ENCODE measurements at regions not wholly inside any gene's neighbourhood (a gene's known extent, or its start where the extent isn't known, plus 50 kb on each side); places are given as distances from the start of the nearest gene placed in this dataset.

DNA sequence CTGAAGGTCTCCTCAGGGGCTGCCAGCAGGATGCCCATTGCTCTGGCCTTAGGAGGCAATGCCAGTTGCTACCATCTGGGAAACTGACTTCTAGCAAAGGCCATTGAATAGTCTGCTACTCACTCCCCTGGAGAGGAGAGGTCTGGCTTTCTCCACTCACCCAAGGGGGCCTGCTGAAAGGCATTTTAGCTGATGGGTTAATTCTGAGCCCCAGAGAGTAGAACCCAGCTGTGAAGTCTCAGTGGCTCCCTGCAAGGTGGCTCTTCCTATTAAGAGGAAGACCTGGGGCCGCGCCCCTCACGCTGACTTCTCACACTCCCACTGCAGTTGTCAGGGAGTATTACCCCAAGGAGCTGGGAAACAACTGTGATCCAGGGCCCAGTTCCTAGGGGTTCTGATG lies 213.3 kb upstream of the GALNT2 start:
- H3K4me3 ChIP-seq, result no peak overlapping the region
- H3K4me2 ChIP-seq, result no peak overlapping the region
- no peaks in the 10 kb centered on the region for H3K4me1 ChIP-seq
- TF ChIP-seq FOSL2 (IDR thresholded peaks at IDR 0.05), result no peak
- TF ChIP-seq FOSL2 (CRISPR knock-in tag; IDR thresholded peaks at IDR 0.05), result no peak
- no peak for TF ChIP-seq CBX2 (IDR thresholded peaks at IDR 0.05; ENCODE audit: borderline replicate concordance, low read depth)
- no peak for TF ChIP-seq EHF (CRISPR knock-in tag; IDR thresholded peaks at IDR 0.05)
- no peak for TF ChIP-seq EHMT2 (IDR thresholded peaks at IDR 0.05; ENCODE audit: low read depth)
- no peak for TF ChIP-seq SREBF2 (IDR thresholded peaks at IDR 0.05)
- FAIRE-seq, result no peak
- no peak overlapping the region for H3K27ac ChIP-seq
- ChIA-PET CTCF (no interaction called here), POLR2A (no interaction called here)
- no peak for DNase-seq (ENCODE audit: low read depth in 1 of 2, low spot score in 1 of 2)
- no peaks in the 10 kb centered on the region for H3K9me3 ChIP-seq
- WGBS (ENCODE audit: missing lambda C conversion rate), result 85% methylated on average over 3 of the region's 3 CpGs
- no peak for ATAC-seq

DNA sequence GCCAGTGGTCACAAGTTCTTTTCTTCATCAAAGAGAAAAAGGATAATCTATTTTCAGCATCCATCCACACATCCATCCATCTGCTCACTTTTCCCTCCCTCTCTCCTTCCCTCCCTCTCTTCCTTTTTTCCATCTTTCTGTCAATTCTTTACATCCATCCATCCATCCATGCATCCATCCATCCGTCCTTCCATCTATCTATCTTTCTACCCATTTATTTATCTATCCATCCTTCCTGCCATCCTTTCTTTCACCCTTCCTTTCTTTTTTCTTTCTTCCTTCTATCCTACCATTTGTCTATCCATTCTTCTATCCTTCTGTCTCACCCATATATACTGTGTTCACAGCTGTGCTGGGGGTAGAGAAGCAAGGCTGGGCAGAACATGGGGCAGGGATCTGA lies 212.4 kb upstream of the GALNT2 start:
- CTCF ChIA-PET, result interaction anchor here (1.3 kb wide), 1 partner anchor 139 kb away, joined by 3 read pairs; no protein-coding TSS in a partner anchor
- WGBS (ENCODE audit: missing lambda C conversion rate), result 71% methylated on average over 1 of the region's 1 CpG
- ATAC-seq (no peak), FAIRE-seq (no peak), DNase-seq (ENCODE audit: low read depth in 1 of 2, low spot score in 1 of 2) (no peak)
- Histone ChIP-seq H3K27ac (no peak overlapping the region), H3K9me3 (no peaks in the 10 kb centered on the region), H3K4me3 (no peak overlapping the region), H3K4me2 (no peak overlapping the region), H3K4me1 (no peaks in the 10 kb centered on the region)
- TF ChIP-seq SREBF2 (IDR thresholded peaks at IDR 0.05), result no peak
- no peak for TF ChIP-seq ZC3H11A (IDR thresholded peaks at IDR 0.05)
- TF ChIP-seq EHMT2 (IDR thresholded peaks at IDR 0.05; ENCODE audit: low read depth), result no peak
- no peak for TF ChIP-seq HOXB13 (CRISPR knock-in tag; IDR thresholded peaks at IDR 0.05; ENCODE audit: low read depth)
- TF ChIP-seq SMC3 (IDR thresholded peaks at IDR 0.05), result no peak
- TF ChIP-seq HOXA7 (CRISPR knock-in tag; IDR thresholded peaks at IDR 0.05), result no peak
- no peak for TF ChIP-seq GATA3 (IDR thresholded peaks at IDR 0.05; ENCODE audit: borderline replicate concordance)
- TF ChIP-seq FOXS1 (CRISPR knock-in tag; IDR thresholded peaks at IDR 0.05), result no peak
- TF ChIP-seq, protein P1, sequence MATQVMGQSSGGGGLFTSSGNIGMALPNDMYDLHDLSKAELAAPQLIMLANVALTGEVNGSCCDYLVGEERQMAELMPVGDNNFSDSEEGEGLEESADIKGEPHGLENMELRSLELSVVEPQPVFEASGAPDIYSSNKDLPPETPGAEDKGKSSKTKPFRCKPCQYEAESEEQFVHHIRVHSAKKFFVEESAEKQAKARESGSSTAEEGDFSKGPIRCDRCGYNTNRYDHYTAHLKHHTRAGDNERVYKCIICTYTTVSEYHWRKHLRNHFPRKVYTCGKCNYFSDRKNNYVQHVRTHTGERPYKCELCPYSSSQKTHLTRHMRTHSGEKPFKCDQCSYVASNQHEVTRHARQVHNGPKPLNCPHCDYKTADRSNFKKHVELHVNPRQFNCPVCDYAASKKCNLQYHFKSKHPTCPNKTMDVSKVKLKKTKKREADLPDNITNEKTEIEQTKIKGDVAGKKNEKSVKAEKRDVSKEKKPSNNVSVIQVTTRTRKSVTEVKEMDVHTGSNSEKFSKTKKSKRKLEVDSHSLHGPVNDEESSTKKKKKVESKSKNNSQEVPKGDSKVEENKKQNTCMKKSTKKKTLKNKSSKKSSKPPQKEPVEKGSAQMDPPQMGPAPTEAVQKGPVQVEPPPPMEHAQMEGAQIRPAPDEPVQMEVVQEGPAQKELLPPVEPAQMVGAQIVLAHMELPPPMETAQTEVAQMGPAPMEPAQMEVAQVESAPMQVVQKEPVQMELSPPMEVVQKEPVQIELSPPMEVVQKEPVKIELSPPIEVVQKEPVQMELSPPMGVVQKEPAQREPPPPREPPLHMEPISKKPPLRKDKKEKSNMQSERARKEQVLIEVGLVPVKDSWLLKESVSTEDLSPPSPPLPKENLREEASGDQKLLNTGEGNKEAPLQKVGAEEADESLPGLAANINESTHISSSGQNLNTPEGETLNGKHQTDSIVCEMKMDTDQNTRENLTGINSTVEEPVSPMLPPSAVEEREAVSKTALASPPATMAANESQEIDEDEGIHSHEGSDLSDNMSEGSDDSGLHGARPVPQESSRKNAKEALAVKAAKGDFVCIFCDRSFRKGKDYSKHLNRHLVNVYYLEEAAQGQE (IDR thresholded peaks at IDR 0.05), result no peak
- no peak for TF ChIP-seq BHLHE40 (IDR thresholded peaks at IDR 0.05; ENCODE audit: low read depth, low read length)
- no peak for TF ChIP-seq CHD4 (IDR thresholded peaks at IDR 0.05; ENCODE audit: borderline replicate concordance)
- TF ChIP-seq, protein P2, sequence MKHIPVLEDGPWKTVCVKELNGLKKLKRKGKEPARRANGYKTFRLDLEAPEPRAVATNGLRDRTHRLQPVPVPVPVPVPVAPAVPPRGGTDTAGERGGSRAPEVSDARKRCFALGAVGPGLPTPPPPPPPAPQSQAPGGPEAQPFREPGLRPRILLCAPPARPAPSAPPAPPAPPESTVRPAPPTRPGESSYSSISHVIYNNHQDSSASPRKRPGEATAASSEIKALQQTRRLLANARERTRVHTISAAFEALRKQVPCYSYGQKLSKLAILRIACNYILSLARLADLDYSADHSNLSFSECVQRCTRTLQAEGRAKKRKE (CRISPR knock-in tag; IDR thresholded peaks at IDR 0.05; ENCODE audit: low read depth), result no peak
- no peak for TF ChIP-seq NPAS2 (CRISPR knock-in tag; IDR thresholded peaks at IDR 0.05; ENCODE audit: borderline replicate concordance)
- no peak for TF ChIP-seq ZFP36 (IDR thresholded peaks at IDR 0.05; ENCODE audit: borderline replicate concordance, partially characterized antibody)
- no peak for TF ChIP-seq HOXB5 (CRISPR knock-in tag; IDR thresholded peaks at IDR 0.05)
- POLR2A ChIA-PET, result no interaction called here

DNA sequence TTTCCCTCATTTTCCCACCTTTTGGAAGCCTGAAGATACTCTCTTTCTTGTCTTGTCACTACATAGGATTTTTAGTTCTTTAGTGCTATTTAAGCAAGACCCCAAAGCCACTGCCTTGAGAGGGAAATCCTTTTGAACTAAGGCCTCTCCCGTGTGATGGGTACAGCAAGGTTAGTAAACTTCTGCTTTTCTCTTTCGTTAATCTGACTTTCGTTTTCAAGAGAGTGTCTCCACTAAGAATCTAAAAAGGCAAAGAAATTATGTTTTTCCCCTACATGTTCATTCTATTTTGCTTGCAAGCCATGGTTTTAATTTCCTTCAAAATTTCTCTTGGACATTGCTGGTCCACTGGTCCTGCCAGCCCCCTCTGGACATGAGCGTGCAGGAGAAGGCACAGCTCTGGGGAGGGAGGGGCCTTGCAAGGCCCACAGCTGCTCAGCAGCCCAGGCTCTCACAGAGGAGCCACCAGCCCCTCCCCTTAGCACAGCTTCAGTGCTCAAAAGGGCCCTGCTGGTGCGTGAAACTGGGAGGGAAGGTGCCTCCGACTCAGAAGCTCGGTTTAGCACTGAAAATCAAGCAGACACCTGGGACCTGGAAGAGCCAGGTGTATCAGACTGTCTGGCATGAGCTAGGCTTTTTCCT lies 210.9 kb upstream of the GALNT2 start:
- no peak overlapping the region for H3K27ac ChIP-seq
- no peak for TF ChIP-seq ZNF302 (CRISPR knock-in tag; IDR thresholded peaks at IDR 0.05)
- TF ChIP-seq ZFP36 (IDR thresholded peaks at IDR 0.05; ENCODE audit: borderline replicate concordance, partially characterized antibody), result no peak
- TF ChIP-seq, protein P3, sequence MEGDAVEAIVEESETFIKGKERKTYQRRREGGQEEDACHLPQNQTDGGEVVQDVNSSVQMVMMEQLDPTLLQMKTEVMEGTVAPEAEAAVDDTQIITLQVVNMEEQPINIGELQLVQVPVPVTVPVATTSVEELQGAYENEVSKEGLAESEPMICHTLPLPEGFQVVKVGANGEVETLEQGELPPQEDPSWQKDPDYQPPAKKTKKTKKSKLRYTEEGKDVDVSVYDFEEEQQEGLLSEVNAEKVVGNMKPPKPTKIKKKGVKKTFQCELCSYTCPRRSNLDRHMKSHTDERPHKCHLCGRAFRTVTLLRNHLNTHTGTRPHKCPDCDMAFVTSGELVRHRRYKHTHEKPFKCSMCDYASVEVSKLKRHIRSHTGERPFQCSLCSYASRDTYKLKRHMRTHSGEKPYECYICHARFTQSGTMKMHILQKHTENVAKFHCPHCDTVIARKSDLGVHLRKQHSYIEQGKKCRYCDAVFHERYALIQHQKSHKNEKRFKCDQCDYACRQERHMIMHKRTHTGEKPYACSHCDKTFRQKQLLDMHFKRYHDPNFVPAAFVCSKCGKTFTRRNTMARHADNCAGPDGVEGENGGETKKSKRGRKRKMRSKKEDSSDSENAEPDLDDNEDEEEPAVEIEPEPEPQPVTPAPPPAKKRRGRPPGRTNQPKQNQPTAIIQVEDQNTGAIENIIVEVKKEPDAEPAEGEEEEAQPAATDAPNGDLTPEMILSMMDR (IDR thresholded peaks at IDR 0.05), result no peak
- TF ChIP-seq, protein P4, sequence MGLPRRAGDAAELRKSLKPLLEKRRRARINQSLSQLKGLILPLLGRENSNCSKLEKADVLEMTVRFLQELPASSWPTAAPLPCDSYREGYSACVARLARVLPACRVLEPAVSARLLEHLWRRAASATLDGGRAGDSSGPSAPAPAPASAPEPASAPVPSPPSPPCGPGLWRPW (IDR thresholded peaks at IDR 0.05), result no peak
- no peak for TF ChIP-seq RARB (CRISPR knock-in tag; IDR thresholded peaks at IDR 0.05)
- TF ChIP-seq MAFK (IDR thresholded peaks at IDR 0.05; ENCODE audit: partially characterized antibody), result no peak
- no peak for TF ChIP-seq BHLHE40 (IDR thresholded peaks at IDR 0.05; ENCODE audit: low read depth, low read length)
- TF ChIP-seq ZC3H11A (IDR thresholded peaks at IDR 0.05), result no peak
- TF ChIP-seq HOXB5 (CRISPR knock-in tag; IDR thresholded peaks at IDR 0.05), result no peak
- no peak for TF ChIP-seq FOXS1 (CRISPR knock-in tag; IDR thresholded peaks at IDR 0.05)
- no peak for TF ChIP-seq POLR2A (IDR thresholded peaks at IDR 0.05; ENCODE audit: low read length)
- no peak for TF ChIP-seq RFX5 (IDR thresholded peaks at IDR 0.05)
- TF ChIP-seq JUNB (IDR thresholded peaks at IDR 0.05), result no peak
- no peak overlapping the region for H3K4me3 ChIP-seq
- ATAC-seq (no peak), DNase-seq (ENCODE audit: low read depth in 1 of 2, low spot score in 1 of 2) (no peak), FAIRE-seq (no peak)
- no peaks in the 10 kb centered on the region for H3K4me1 ChIP-seq
- ChIA-PET POLR2A (no interaction called here), CTCF (interaction anchor here (1.3 kb wide), 1 partner anchor 140 kb away, joined by 3 read pairs; no protein-coding TSS in a partner anchor)
- H3K4me2 ChIP-seq, result no peak overlapping the region
- 48% methylated on average over 7 of the region's 7 CpGs for WGBS (ENCODE audit: missing lambda C conversion rate)
- H3K9me3 ChIP-seq, result no peaks in the 10 kb centered on the region
